ENCODE measurements at regions not wholly inside any gene's neighbourhood (a gene's known extent, or its start where the extent isn't known, plus 50 kb on each side); places are given as distances from the start of the nearest gene placed in this dataset.
"Not testable (repeated sequence)": the region's sequence is repeated elsewhere in the genome, so short reads cannot be mapped to it uniquely, and the experiment has no call there.

DNA sequence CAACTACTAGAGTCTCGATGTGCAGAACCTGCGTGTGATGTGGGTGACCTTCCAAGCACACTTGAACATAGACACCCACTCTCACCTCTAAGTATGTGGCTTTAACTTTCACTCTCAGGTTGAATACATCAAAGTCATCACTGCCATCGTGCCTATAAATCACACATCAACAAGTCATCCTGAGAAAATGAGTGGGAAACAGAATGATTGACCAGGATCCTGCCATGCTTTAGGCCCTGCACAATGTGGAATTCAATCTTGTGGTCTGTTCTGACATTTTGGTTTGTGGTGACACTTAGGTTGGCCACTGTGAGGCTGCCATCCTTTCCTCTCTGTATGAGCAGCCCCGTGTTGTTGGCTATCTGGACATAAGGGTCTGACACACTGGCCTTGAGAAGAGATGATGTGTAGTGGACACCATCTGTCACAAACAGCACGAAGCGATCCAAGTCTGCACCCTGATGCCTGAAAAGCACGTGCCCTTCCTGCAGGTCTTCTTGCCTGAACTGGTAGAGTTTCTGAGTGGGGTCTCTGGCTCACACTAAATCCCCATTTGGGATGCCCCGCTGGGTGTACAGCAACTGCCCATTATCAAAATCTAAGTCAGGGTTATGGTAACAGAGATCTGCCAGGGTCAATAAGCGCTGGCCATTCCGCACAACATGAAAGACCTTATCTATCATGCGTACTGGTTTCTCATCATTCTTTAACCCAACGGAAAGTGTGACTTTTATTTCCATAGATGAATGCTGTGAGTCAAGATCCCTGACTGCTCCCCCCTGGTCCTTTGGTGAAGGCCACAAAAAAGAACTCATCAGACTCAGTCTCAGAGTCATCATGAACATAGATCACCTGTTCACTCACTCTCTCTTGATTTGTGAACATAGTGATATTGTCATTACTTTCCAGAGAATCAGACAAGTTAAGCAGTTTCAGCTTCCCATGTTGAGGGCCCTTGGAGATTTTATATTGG lies 116.6 kb downstream of the ESM1 start:
- TF ChIP-seq, protein P1, sequence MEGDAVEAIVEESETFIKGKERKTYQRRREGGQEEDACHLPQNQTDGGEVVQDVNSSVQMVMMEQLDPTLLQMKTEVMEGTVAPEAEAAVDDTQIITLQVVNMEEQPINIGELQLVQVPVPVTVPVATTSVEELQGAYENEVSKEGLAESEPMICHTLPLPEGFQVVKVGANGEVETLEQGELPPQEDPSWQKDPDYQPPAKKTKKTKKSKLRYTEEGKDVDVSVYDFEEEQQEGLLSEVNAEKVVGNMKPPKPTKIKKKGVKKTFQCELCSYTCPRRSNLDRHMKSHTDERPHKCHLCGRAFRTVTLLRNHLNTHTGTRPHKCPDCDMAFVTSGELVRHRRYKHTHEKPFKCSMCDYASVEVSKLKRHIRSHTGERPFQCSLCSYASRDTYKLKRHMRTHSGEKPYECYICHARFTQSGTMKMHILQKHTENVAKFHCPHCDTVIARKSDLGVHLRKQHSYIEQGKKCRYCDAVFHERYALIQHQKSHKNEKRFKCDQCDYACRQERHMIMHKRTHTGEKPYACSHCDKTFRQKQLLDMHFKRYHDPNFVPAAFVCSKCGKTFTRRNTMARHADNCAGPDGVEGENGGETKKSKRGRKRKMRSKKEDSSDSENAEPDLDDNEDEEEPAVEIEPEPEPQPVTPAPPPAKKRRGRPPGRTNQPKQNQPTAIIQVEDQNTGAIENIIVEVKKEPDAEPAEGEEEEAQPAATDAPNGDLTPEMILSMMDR (IDR thresholded peaks at IDR 0.05): no peak
- ChIA-PET POLR2A (interaction anchor here (0.7 kb wide), 1 partner anchor 350 kb away, joined by 3 read pairs; no protein-coding TSS in a partner anchor), CTCF (interaction anchor here (1.4 to 3.7 kb wide), 12 partner anchors 9 to 352 kb away, joined by 4 to 75 read pairs (median 14); partner anchors contain the start of genes GPX8 and SNX18)
- Mint-ChIP-seq H3K9me3 (no peaks in the 10 kb centered on the region), H3K27ac (peak overlapping the region; percentile 16), H3K4me1 (ENCODE audit: low read depth) (peaks cover 27% of the 10 kb centered on the region), H3K4me3 (no peak overlapping the region), H3K36me3 (ENCODE audit: low read depth) (no peaks in the 10 kb centered on the region), H3K27me3 (peaks cover 25% of the 10 kb centered on the region)
- intact Hi-C loops (cut with micrococcal nuclease): loop anchor here (5.0 kb wide), 2 partner anchors 34 to 346 kb away; no protein-coding TSS in a partner anchor
- ATAC-seq: peak; percentile 76
- DNase-seq: peak; percentile 49

DNA sequence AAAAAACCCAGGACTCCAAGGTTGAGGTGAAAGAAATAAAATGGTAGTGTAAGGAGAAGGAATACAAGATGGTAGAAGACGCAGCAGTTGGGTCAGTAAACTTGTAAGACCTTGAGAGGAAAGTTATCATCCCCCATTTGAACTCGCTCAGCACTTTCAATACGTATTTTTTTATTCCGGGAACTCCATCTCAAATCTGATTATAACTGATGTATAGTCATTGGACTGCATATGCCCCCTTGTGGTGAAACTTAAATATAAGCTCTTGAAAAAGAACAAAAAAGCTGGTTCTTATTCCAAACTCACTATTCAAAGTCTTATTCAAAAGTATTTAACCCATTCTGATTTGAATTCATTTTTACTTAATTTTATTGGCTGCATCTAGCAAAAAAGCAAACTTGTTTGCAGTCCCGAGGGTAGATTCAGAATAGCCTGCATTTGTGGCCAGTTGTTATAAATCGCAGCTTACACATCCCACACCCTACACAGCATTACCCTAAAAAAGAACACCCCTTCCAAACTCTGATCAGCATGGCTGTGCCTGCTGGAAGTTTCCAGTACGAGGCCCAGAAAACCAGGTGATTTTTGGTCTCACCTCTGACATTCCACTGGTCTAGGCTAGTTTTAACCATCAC lies 118.0 kb downstream of the ESM1 start:
- ChIA-PET POLR2A (interaction anchor here (0.8 to 1.3 kb wide), 3 partner anchors 10 to 350 kb away, joined by 3 to 4 read pairs (median 3); partner anchors contain the start of gene SNX18), CTCF (interaction anchor here (0.6 to 3.7 kb wide), 55 partner anchors 10 to 1291 kb away, joined by 3 to 75 read pairs (median 4); partner anchors contain the start of genes GPX8 and SNX18)
- Mint-ChIP-seq H3K4me3 (no peak overlapping the region), H3K9me3 (no peaks in the 10 kb centered on the region), H3K4me1 (ENCODE audit: low read depth) (peaks cover 27% of the 10 kb centered on the region), H3K27ac (no peak overlapping the region), H3K36me3 (ENCODE audit: low read depth) (no peaks in the 10 kb centered on the region), H3K27me3 (peaks cover 24% of the 10 kb centered on the region)
- intact Hi-C loops (cut with micrococcal nuclease): loop anchor here (5.0 kb wide), 2 partner anchors 35 to 345 kb away; no protein-coding TSS in a partner anchor
- DNase-seq: no peak
- peak; percentile 17 for ATAC-seq
- TF ChIP-seq, protein P1 (IDR thresholded peaks at IDR 0.05): peak; percentile 71

DNA sequence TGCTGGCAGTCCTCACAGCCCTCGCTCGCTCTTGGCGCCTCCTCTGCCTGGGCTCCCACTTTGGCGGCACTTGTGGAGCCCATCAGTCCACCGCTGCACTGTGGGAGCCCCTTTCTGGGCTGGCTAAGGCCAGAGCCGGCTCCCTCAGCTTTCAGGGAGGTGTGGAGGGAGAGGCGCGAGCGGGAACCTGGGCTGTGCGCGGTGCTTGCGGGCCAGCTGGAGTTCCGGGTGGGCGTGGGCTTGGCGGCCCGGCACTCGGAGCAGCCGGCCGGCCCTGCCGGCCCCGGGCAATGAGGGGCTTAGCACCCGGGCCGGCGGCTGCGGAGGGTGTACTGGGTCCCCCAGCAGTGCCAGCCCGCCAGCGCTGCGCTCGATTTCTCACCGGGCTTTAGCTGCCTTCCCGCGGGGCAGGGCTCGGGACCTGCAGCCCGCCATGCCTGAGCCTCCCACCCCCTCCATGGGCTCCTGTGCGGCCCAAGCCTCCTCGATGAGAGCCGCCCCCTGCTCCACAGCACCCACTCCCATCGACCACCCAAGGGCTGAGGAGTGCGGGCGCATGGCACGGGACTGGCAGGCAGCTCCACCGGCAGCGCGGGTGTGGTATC lies 120.4 kb downstream of the ESM1 start:
- DNase-seq; POLR2A ChIA-PET; H3K4me3 Mint-ChIP-seq; H3K36me3 Mint-ChIP-seq (ENCODE audit: low read depth); H3K9me3 Mint-ChIP-seq; ATAC-seq; H3K27ac Mint-ChIP-seq: not testable (repeated sequence)
- peaks cover 16% of the 10 kb centered on the region for H3K27me3 Mint-ChIP-seq
- CTCF ChIA-PET: interaction anchor here (0.6 to 3.7 kb wide), 6 partner anchors 9 to 376 kb away, joined by 3 to 75 read pairs (median 13); partner anchors contain the start of genes GPX8 and SNX18
- intact Hi-C loops (cut with micrococcal nuclease): loop anchor here (5.0 kb wide), 2 partner anchors 37 to 343 kb away; no protein-coding TSS in a partner anchor
- H3K4me1 Mint-ChIP-seq (ENCODE audit: low read depth): peaks cover 31% of the 10 kb centered on the region

DNA sequence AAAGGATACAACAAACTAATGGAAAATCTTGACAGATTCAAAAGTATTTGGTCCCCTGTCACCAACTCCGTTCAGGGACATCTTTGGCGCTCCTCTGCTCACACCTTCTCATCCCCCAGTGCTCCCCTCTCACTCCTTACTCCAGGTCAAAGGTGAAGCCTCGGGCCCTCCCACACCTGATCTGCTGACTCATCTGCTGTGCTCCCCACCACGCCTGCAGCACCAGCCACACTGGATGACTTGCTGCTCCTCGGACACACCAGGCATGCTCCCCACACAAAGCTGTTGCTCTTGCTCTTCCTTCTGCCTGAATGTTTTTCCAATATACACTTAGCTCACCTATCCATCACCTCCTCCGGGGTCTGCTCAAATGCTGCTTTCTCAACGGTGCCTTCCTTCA lies 123.4 kb downstream of the ESM1 start:
- peaks cover 1% of the 10 kb centered on the region for H3K36me3 Mint-ChIP-seq (ENCODE audit: low read depth)
- TF ChIP-seq, protein P1 (IDR thresholded peaks at IDR 0.05): no peak
- DNase-seq: no peak
- no peak overlapping the region for H3K4me3 Mint-ChIP-seq
- ChIA-PET CTCF (interaction anchor here (1.2 to 2.5 kb wide), 2 partner anchors 16 to 17 kb away, joined by 3 to 9 read pairs; no protein-coding TSS in a partner anchor), POLR2A (no interaction called here)
- peaks cover 21% of the 10 kb centered on the region for H3K27me3 Mint-ChIP-seq
- H3K9me3 Mint-ChIP-seq: peaks cover 26% of the 10 kb centered on the region
- intact Hi-C loops (cut with micrococcal nuclease): no loop called here
- ATAC-seq: no peak
- no peak overlapping the region for H3K27ac Mint-ChIP-seq
- H3K4me1 Mint-ChIP-seq (ENCODE audit: low read depth): peaks cover 6% of the 10 kb centered on the region

Data from activated CD8-positive, alpha-beta T cell treated with anti-CD3 and anti-CD28 coated beads for 36 hours (primary cell).